ENCODE measurements at regions not wholly inside any gene's neighbourhood (a gene's known extent, or its start where the extent isn't known, plus 50 kb on each side); places are given as distances from the start of the nearest gene placed in this dataset.
"Not testable (repeated sequence)": the region's sequence is repeated elsewhere in the genome, so short reads cannot be mapped to it uniquely, and the experiment has no call there.

DNA sequence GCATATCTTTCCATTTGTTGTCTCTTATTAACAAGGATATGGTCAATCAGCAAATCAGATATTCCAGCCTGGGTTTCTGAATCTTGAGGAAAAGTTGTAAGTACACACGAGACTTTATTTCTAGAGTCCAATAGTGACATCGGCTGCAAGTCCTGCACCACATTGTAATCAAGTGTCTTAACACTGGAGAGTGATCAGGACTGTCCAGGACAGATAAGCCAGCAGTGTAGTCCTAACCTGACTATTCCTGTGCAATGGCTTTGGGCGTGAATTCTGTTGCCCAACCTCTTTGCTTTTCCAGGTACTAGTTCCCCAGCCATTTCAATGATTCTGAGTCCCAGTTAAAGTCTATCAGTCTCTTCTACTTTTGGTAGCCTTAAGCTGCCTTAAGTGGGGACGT lies 395.0 kb downstream of the PCDH10 start:
- Histone ChIP-seq H4K20me1 (ENCODE audit: insufficient read depth, low read length) (no peaks in the 10 kb centered on the region), H3K27ac (ENCODE audit: low read depth, low read length) (no peak overlapping the region), H3K27me3 (ENCODE audit: insufficient read depth, low read length) (no peaks in the 10 kb centered on the region), H3K36me3 (ENCODE audit: insufficient read depth, low read length) (no peaks in the 10 kb centered on the region), H3K9ac (ENCODE audit: low read length) (no peak overlapping the region), H3K79me2 (ENCODE audit: insufficient read depth, low read length) (no peaks in the 10 kb centered on the region), H3K4me3 (ENCODE audit: insufficient read depth, low read depth, low read length) (no peak overlapping the region), H3K9me3 (ENCODE audit: insufficient read depth, low read depth, low read length) (no peaks in the 10 kb centered on the region), H2AFZ (ENCODE audit: low read depth, low read length) (no peak overlapping the region), H3K4me2 (ENCODE audit: low read length) (no peak overlapping the region), H3K4me1 (ENCODE audit: insufficient read depth, low read length) (no peaks in the 10 kb centered on the region)
- no peak for DNase-seq (ENCODE audit: low read depth)
- H3K4me3 Mint-ChIP-seq (ENCODE audit: unreplicated experiment), result no peak overlapping the region
- FAIRE-seq, result no peak
- no peaks in the 10 kb centered on the region for H3K36me3 Mint-ChIP-seq (ENCODE audit: low read depth, unreplicated experiment)
- TF ChIP-seq, protein P1, sequence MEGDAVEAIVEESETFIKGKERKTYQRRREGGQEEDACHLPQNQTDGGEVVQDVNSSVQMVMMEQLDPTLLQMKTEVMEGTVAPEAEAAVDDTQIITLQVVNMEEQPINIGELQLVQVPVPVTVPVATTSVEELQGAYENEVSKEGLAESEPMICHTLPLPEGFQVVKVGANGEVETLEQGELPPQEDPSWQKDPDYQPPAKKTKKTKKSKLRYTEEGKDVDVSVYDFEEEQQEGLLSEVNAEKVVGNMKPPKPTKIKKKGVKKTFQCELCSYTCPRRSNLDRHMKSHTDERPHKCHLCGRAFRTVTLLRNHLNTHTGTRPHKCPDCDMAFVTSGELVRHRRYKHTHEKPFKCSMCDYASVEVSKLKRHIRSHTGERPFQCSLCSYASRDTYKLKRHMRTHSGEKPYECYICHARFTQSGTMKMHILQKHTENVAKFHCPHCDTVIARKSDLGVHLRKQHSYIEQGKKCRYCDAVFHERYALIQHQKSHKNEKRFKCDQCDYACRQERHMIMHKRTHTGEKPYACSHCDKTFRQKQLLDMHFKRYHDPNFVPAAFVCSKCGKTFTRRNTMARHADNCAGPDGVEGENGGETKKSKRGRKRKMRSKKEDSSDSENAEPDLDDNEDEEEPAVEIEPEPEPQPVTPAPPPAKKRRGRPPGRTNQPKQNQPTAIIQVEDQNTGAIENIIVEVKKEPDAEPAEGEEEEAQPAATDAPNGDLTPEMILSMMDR (IDR thresholded peaks at IDR 0.05; ENCODE audit: insufficient read depth, low read depth, low read length), result no peak
- no peak for TF ChIP-seq EZH2 (IDR thresholded peaks at IDR 0.05; ENCODE audit: insufficient read depth, low read length)
- no peak overlapping the region for H3K27ac Mint-ChIP-seq (ENCODE audit: unreplicated experiment)
- no peaks in the 10 kb centered on the region for H3K4me1 Mint-ChIP-seq (ENCODE audit: low read depth, unreplicated experiment)
- H3K9me3 Mint-ChIP-seq (ENCODE audit: unreplicated experiment), result no peaks in the 10 kb centered on the region
- H3K27me3 Mint-ChIP-seq (ENCODE audit: low read depth, unreplicated experiment), result no peaks in the 10 kb centered on the region

DNA sequence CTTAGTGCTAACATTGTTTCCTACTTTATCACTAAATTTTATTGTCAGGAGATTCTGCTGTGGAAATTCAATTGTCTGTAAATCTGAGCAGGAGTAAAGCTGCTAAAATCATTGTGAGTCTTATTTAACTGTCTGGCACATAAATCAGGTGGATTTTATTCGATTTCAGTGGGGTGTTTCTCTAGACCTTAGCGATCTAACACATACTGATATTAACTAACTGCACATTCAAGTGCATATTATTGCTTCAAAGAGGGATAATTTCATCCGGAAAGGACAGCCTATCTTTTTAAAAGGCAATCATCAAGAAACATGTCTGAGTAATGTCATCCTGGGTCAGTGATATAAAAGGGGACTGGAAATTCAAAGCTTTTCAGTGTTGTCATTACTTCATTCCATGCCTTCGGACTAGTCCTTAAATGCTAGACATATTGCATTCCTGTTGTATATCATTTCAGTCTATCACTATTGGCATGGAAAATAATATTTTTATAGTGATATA lies 388.7 kb downstream of the PCDH10 start:
- no peaks in the 10 kb centered on the region for H3K27me3 ChIP-seq (ENCODE audit: insufficient read depth, low read length)
- FAIRE-seq (no peak), DNase-seq (ENCODE audit: low read depth) (no peak)
- no peak for TF ChIP-seq EZH2 (IDR thresholded peaks at IDR 0.05; ENCODE audit: insufficient read depth, low read length)
- TF ChIP-seq, protein P1 (IDR thresholded peaks at IDR 0.05; ENCODE audit: insufficient read depth, low read depth, low read length), result no peak
- no peaks in the 10 kb centered on the region for H3K9me3 ChIP-seq (ENCODE audit: insufficient read depth, low read depth, low read length)
- H4K20me1 ChIP-seq (ENCODE audit: insufficient read depth, low read length), result no peaks in the 10 kb centered on the region
- Mint-ChIP-seq H3K9me3 (ENCODE audit: unreplicated experiment) (no peaks in the 10 kb centered on the region), H3K36me3 (ENCODE audit: low read depth, unreplicated experiment) (no peaks in the 10 kb centered on the region), H3K4me3 (ENCODE audit: unreplicated experiment) (no peak overlapping the region), H3K27ac (ENCODE audit: unreplicated experiment) (no peak overlapping the region), H3K27me3 (ENCODE audit: low read depth, unreplicated experiment) (no peaks in the 10 kb centered on the region), H3K4me1 (ENCODE audit: low read depth, unreplicated experiment) (no peaks in the 10 kb centered on the region)
- H3K36me3 ChIP-seq (ENCODE audit: insufficient read depth, low read length), result no peaks in the 10 kb centered on the region
- H3K4me1 ChIP-seq (ENCODE audit: insufficient read depth, low read length), result no peaks in the 10 kb centered on the region
- no peak overlapping the region for H3K9ac ChIP-seq (ENCODE audit: low read length)
- H3K4me2 ChIP-seq (ENCODE audit: low read length), result no peak overlapping the region
- H3K4me3 ChIP-seq (ENCODE audit: insufficient read depth, low read depth, low read length), result no peak overlapping the region
- no peak overlapping the region for H3K27ac ChIP-seq (ENCODE audit: low read depth, low read length)
- no peak overlapping the region for H2AFZ ChIP-seq (ENCODE audit: low read depth, low read length)
- H3K79me2 ChIP-seq (ENCODE audit: insufficient read depth, low read length), result no peaks in the 10 kb centered on the region

DNA sequence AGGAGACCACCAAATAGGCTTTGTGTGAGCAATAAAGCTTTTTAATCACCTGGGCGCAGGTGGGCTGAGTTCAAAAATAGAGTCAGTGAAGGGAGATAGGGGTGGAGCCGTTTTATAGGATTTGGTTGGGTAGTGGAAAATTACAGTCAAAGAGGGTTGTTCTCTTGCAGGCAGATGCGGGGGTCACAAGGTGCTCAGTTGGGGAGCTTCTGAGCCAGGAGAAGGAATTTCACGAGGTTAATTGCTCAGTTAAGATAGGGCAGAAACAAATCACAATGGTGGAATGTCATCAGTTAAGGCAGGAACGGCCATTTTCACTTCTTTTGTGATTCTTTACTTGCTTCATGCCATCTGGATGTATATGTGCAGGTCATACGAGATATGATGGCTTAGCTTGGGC lies 385.1 kb downstream of the PCDH10 start:
- H3K27ac ChIP-seq (ENCODE audit: low read depth, low read length); H3K9me3 Mint-ChIP-seq (ENCODE audit: unreplicated experiment); H3K27me3 ChIP-seq (ENCODE audit: insufficient read depth, low read length); H3K9me3 ChIP-seq (ENCODE audit: insufficient read depth, low read depth, low read length); H3K4me3 Mint-ChIP-seq (ENCODE audit: unreplicated experiment); H2AFZ ChIP-seq (ENCODE audit: low read depth, low read length); H3K4me3 ChIP-seq (ENCODE audit: insufficient read depth, low read depth, low read length); H3K36me3 Mint-ChIP-seq (ENCODE audit: low read depth, unreplicated experiment); H3K4me2 ChIP-seq (ENCODE audit: low read length); H4K20me1 ChIP-seq (ENCODE audit: insufficient read depth, low read length); H3K4me1 ChIP-seq (ENCODE audit: insufficient read depth, low read length); FAIRE-seq; H3K4me1 Mint-ChIP-seq (ENCODE audit: low read depth, unreplicated experiment); H3K79me2 ChIP-seq (ENCODE audit: insufficient read depth, low read length); H3K27me3 Mint-ChIP-seq (ENCODE audit: low read depth, unreplicated experiment); DNase-seq (ENCODE audit: low read depth); H3K36me3 ChIP-seq (ENCODE audit: insufficient read depth, low read length); H3K9ac ChIP-seq (ENCODE audit: low read length); H3K27ac Mint-ChIP-seq (ENCODE audit: unreplicated experiment): not testable (repeated sequence)
